ENCODE measurements at regions not wholly inside any gene's neighbourhood (a gene's known extent, or its start where the extent isn't known, plus 50 kb on each side); places are given as distances from the start of the nearest gene placed in this dataset.
"Not testable (repeated sequence)": the region's sequence is repeated elsewhere in the genome, so short reads cannot be mapped to it uniquely, and the experiment has no call there.

GRCh38 chr10:117461766-117462423, 80.7 kb upstream of the EMX2 start:
- 37 to 58% methylated on average over 7 of the region's 7 CpGs for WGBS, 2 donors
- H3K27ac ChIP-seq (ENCODE audit: low read depth in 2 of 2, low read length in 1 of 2) = peak overlapping the region; percentile 66 to 78
- H3K4me3 ChIP-seq (ENCODE audit: low read depth in 1 of 2, low read length in 2 of 2) = no peak overlapping the region
- H3K27me3 ChIP-seq (ENCODE audit: control insufficient read depth in 1 of 2, insufficient read depth in 2 of 2, low read length in 2 of 2) = no peaks in the 10 kb centered on the region
- H3K36me3 ChIP-seq (ENCODE audit: control insufficient read depth in 2 of 2, insufficient read depth in 2 of 2, low read length in 1 of 2) = no peaks in the 10 kb centered on the region
- peaks cover 0 to 4% of the 10 kb centered on the region in 2 donors for H3K9me3 ChIP-seq (ENCODE audit: control insufficient read depth in 2 of 2, insufficient read depth in 1 of 2, low read depth in 1 of 2, low read length in 1 of 2)
- H3K4me1 ChIP-seq (ENCODE audit: control insufficient read depth in 2 of 2, insufficient read depth in 2 of 2, low read length in 1 of 2) = peaks cover 6 to 7% of the 10 kb centered on the region in 2 donors

GRCh38 chr10:117460846-117461765, 81.4 kb upstream of the EMX2 start:
- H3K4me3 ChIP-seq (ENCODE audit: low read depth in 1 of 2, low read length in 2 of 2) = no peak overlapping the region
- no peaks in the 10 kb centered on the region for H3K27me3 ChIP-seq (ENCODE audit: control insufficient read depth in 1 of 2, insufficient read depth in 2 of 2, low read length in 2 of 2)
- H3K9me3 ChIP-seq (ENCODE audit: control insufficient read depth in 2 of 2, insufficient read depth in 1 of 2, low read depth in 1 of 2, low read length in 1 of 2) = peaks cover 0 to 4% of the 10 kb centered on the region in 2 donors
- no peaks in the 10 kb centered on the region for H3K36me3 ChIP-seq (ENCODE audit: control insufficient read depth in 2 of 2, insufficient read depth in 2 of 2, low read length in 1 of 2)
- 80% methylated on average over 7 of the region's 7 CpGs for WGBS, 2 donors
- peaks cover 6 to 8% of the 10 kb centered on the region in 2 donors for H3K4me1 ChIP-seq (ENCODE audit: control insufficient read depth in 2 of 2, insufficient read depth in 2 of 2, low read length in 1 of 2)
- H3K27ac ChIP-seq (ENCODE audit: low read depth in 2 of 2, low read length in 1 of 2) = peak overlapping the region; percentile 66 to 77

GRCh38 chr10:117458571-117458970, 83.3 kb upstream of the PDZD8 start:
- 26 to 28% methylated on average over 4 of the region's 4 CpGs for WGBS, 2 donors
- Histone ChIP-seq H3K4me1 (ENCODE audit: control insufficient read depth in 2 of 2, insufficient read depth in 2 of 2, low read length in 1 of 2) (peaks cover 6 to 8% of the 10 kb centered on the region in 2 donors), H3K36me3 (ENCODE audit: control insufficient read depth in 2 of 2, insufficient read depth in 2 of 2, low read length in 1 of 2) (no peaks in the 10 kb centered on the region), H3K9me3 (ENCODE audit: control insufficient read depth in 2 of 2, insufficient read depth in 1 of 2, low read depth in 1 of 2, low read length in 1 of 2) (peaks cover 0 to 7% of the 10 kb centered on the region in 2 donors), H3K27me3 (ENCODE audit: control insufficient read depth in 1 of 2, insufficient read depth in 2 of 2, low read length in 2 of 2) (no peaks in the 10 kb centered on the region), H3K4me3 (ENCODE audit: low read depth in 1 of 2, low read length in 2 of 2) (no peak overlapping the region), H3K27ac (ENCODE audit: low read depth in 2 of 2, low read length in 1 of 2) (no peak overlapping the region)

- H3K4me1 ChIP-seq (ENCODE audit: control insufficient read depth in 2 of 2, insufficient read depth in 2 of 2, low read length in 1 of 2) = peaks cover 6 to 8% of the 10 kb centered on the region in 2 donors
- no peaks in the 10 kb centered on the region for H3K27me3 ChIP-seq (ENCODE audit: control insufficient read depth in 1 of 2, insufficient read depth in 2 of 2, low read length in 2 of 2)
- peaks cover 0 to 3% of the 10 kb centered on the region in 2 donors for H3K9me3 ChIP-seq (ENCODE audit: control insufficient read depth in 2 of 2, insufficient read depth in 1 of 2, low read depth in 1 of 2, low read length in 1 of 2)
- 53 to 62% methylated on average over 8 of the region's 8 CpGs for WGBS, 2 donors
- H3K4me3 ChIP-seq (ENCODE audit: low read depth in 1 of 2, low read length in 2 of 2) = no peak overlapping the region
- H3K27ac ChIP-seq (ENCODE audit: low read depth in 2 of 2, low read length in 1 of 2) = no peak overlapping the region
- H3K36me3 ChIP-seq (ENCODE audit: control insufficient read depth in 2 of 2, insufficient read depth in 2 of 2, low read length in 1 of 2) = no peaks in the 10 kb centered on the region
Observed at GRCh38 chr10:117457932-117458331, 82.7 kb upstream of the PDZD8 start.

GRCh38 chr10:117457071-117457810, 82.0 kb upstream of the PDZD8 start:
- Histone ChIP-seq H3K36me3 (ENCODE audit: control insufficient read depth in 2 of 2, insufficient read depth in 2 of 2, low read length in 1 of 2) (no peaks in the 10 kb centered on the region), H3K4me1 (ENCODE audit: control insufficient read depth in 2 of 2, insufficient read depth in 2 of 2, low read length in 1 of 2) (peaks cover 5 to 6% of the 10 kb centered on the region in 2 donors), H3K9me3 (ENCODE audit: control insufficient read depth in 2 of 2, insufficient read depth in 1 of 2, low read depth in 1 of 2, low read length in 1 of 2) (peaks cover 0 to 5% of the 10 kb centered on the region in 2 donors), H3K4me3 (ENCODE audit: low read depth in 1 of 2, low read length in 2 of 2) (no peak overlapping the region), H3K27me3 (ENCODE audit: control insufficient read depth in 1 of 2, insufficient read depth in 2 of 2, low read length in 2 of 2) (no peaks in the 10 kb centered on the region), H3K27ac (ENCODE audit: low read depth in 2 of 2, low read length in 1 of 2) (no peak overlapping the region)
- WGBS, 2 donors = 53 to 64% methylated on average over 11 of the region's 11 CpGs

DNA sequence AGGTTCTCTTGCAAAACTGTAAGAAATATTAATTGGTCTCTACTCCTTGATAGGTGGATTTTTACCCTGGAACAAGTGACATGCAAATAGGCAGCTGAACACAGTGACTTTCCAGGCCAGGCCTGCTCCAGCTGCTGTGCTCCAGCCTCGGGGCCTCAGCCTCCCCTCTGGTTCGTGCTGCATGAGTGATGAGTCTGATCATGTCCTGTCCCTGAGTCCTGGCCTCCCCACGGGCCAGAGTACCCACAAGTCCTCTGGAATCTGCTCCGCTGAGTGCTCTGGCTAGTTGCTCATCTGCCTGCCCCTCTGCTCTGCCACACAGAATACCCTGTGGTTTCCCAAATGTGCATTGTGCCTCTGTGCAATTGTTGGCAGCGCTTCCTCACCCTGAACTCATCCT, 80.1 kb upstream of the PDZD8 start:
- H3K27me3 ChIP-seq (ENCODE audit: control insufficient read depth in 1 of 2, insufficient read depth in 2 of 2, low read length in 2 of 2) = no peaks in the 10 kb centered on the region
- H3K4me1 ChIP-seq (ENCODE audit: control insufficient read depth in 2 of 2, insufficient read depth in 2 of 2, low read length in 1 of 2) = peaks cover 5 to 6% of the 10 kb centered on the region in 2 donors
- H3K4me3 ChIP-seq (ENCODE audit: low read depth in 1 of 2, low read length in 2 of 2) = no peak overlapping the region
- no peak overlapping the region for H3K27ac ChIP-seq (ENCODE audit: low read depth in 2 of 2, low read length in 1 of 2)
- H3K9me3 ChIP-seq (ENCODE audit: control insufficient read depth in 2 of 2, insufficient read depth in 1 of 2, low read depth in 1 of 2, low read length in 1 of 2) = peaks cover 0 to 5% of the 10 kb centered on the region in 2 donors
- no peaks in the 10 kb centered on the region for H3K36me3 ChIP-seq (ENCODE audit: control insufficient read depth in 2 of 2, insufficient read depth in 2 of 2, low read length in 1 of 2)
- 72 to 74% methylated on average over 5 of the region's 5 CpGs for WGBS, 2 donors

DNA sequence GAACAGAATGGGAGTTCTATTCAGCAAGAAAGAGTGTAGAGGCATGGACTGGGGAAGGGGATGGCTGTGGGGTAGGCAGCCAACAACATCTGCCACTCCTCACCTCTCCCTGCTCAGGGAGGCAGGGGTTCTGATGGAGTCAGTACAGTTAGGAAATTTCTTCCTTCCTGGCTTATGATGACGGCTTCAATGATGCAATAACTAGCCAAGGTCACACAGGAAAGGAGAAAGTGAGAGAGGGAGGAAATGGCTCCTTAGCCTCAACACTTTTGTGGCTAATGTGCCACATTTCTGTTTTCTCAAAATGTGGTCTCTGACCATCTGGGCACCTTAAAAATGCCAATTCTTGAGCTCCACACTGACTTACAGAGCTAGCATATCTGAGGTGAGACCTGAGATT, 79.3 kb upstream of the PDZD8 start:
- peaks cover 5 to 6% of the 10 kb centered on the region in 2 donors for H3K4me1 ChIP-seq (ENCODE audit: control insufficient read depth in 2 of 2, insufficient read depth in 2 of 2, low read length in 1 of 2)
- 46 to 53% methylated on average over 1 of the region's 1 CpG for whole genome bisulfite sequencing, 2 donors
- H3K27me3 ChIP-seq (ENCODE audit: control insufficient read depth in 1 of 2, insufficient read depth in 2 of 2, low read length in 2 of 2) = no peaks in the 10 kb centered on the region
- H3K27ac ChIP-seq (ENCODE audit: low read depth in 2 of 2, low read length in 1 of 2) = no peak overlapping the region
- no peak overlapping the region for H3K4me3 ChIP-seq (ENCODE audit: low read depth in 1 of 2, low read length in 2 of 2)
- H3K9me3 ChIP-seq (ENCODE audit: control insufficient read depth in 2 of 2, insufficient read depth in 1 of 2, low read depth in 1 of 2, low read length in 1 of 2) = peaks cover 0 to 5% of the 10 kb centered on the region in 2 donors
- no peaks in the 10 kb centered on the region for H3K36me3 ChIP-seq (ENCODE audit: control insufficient read depth in 2 of 2, insufficient read depth in 2 of 2, low read length in 1 of 2)

DNA sequence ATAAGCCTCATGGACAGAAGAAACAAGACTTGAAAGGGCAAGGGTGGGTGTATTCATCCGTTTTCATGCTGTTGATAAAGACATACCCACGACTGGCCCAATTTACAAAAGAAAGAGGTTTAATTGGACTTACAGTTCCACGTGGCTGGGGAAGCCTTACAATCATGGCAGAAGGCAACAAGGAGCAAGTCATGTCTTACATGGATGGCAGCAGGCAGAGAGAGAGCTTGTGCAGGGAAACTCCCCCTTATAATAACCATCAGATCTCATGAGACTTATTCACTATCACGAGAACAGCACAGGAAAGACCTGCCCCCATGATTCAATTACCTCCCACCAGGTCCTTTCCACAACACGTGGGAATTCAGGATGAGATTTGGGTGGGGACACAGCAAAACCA, 78.2 kb upstream of the PDZD8 start:
- H3K4me3 ChIP-seq (ENCODE audit: low read depth in 1 of 2, low read length in 2 of 2); H3K36me3 ChIP-seq (ENCODE audit: control insufficient read depth in 2 of 2, insufficient read depth in 2 of 2, low read length in 1 of 2); H3K9me3 ChIP-seq (ENCODE audit: control insufficient read depth in 2 of 2, insufficient read depth in 1 of 2, low read depth in 1 of 2, low read length in 1 of 2); H3K27me3 ChIP-seq (ENCODE audit: control insufficient read depth in 1 of 2, insufficient read depth in 2 of 2, low read length in 2 of 2); H3K27ac ChIP-seq (ENCODE audit: low read depth in 2 of 2, low read length in 1 of 2); H3K4me1 ChIP-seq (ENCODE audit: control insufficient read depth in 2 of 2, insufficient read depth in 2 of 2, low read length in 1 of 2): not testable (repeated sequence)
- 73 to 85% methylated on average over 5 of the region's 5 CpGs for WGBS, 2 donors

DNA sequence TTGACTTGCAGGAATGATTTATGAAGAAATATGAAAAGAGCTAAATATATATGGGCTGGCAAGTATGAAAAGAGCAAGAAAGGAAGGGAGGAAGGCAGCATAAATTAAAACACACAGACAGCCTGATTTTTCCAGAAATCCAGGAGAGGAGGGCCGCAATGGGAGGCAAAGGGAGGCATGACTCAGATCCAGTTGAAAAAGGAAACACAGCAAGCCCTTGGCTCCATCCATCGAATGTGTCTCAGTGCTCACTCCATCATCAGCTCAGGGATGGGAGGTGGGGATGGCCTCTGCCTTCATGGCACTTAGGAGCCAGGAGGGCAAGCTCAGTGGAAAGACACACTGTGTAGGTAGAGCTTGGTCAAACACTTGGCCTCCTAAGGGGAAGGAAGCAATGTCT, 75.7 kb upstream of the PDZD8 start:
- no peak overlapping the region for H3K27ac ChIP-seq (ENCODE audit: low read depth in 2 of 2, low read length in 1 of 2)
- WGBS, 2 donors = 63 to 77% methylated on average over 2 of the region's 2 CpGs
- no peaks in the 10 kb centered on the region for H3K4me1 ChIP-seq (ENCODE audit: control insufficient read depth in 2 of 2, insufficient read depth in 2 of 2, low read length in 1 of 2)
- peaks cover 0 to 5% of the 10 kb centered on the region in 2 donors for H3K9me3 ChIP-seq (ENCODE audit: control insufficient read depth in 2 of 2, insufficient read depth in 1 of 2, low read depth in 1 of 2, low read length in 1 of 2)
- no peaks in the 10 kb centered on the region for H3K36me3 ChIP-seq (ENCODE audit: control insufficient read depth in 2 of 2, insufficient read depth in 2 of 2, low read length in 1 of 2)
- no peak overlapping the region for H3K4me3 ChIP-seq (ENCODE audit: low read depth in 1 of 2, low read length in 2 of 2)
- H3K27me3 ChIP-seq (ENCODE audit: control insufficient read depth in 1 of 2, insufficient read depth in 2 of 2, low read length in 2 of 2) = no peaks in the 10 kb centered on the region

All from esophagus (tissue), 2 donors.